GM21447 (cell line): ENCODE measurements at regions not wholly inside any gene's neighbourhood (a gene's known extent, or its start where the extent isn't known, plus 50 kb on each side); places are given as distances from the start of the nearest gene placed in this dataset.

ENCODE experiments used
- ATAC-seq: cut with Tn5 transposase; IDR thresholded peaks from one replicate; pipeline ENCODE4 v1.9.1; 2021; ENCODE audit not compliant: unreplicated experiment

DNA sequence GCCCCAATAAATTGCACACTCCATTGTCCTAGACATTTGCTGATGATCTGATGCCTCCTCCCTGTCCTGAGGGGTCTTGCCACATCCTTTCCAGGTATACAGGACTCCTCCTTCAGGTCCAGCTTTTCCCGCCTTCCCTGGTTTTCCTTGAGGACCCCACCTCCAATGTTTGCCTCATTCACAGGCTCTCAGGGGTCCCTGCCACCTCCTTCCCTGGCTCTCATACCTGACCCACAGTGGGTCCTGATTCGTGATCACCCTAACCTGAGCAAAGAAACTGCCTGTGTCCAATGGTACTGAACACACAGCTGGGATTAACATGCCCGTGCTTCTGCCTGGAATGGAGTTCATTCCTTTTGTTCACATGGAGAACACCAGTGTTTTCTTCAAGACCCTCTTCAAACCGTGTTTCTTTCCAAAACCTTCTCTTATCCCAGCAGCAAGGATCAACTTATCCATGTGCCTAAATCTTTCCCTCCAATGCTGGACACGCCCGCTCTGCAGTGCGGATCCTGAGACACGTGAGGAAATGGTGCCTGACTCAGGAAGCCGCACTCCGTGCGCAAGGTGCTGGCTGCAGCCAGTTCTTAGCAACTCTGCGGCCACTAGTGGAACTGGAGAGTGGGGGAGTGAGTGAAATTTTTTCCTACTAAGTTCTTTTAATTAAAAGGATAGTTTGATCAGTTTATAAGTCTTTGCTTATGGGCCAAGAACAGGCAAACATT is 354.6 kb upstream of the SHH start:
- no peak for ATAC-seq

GRCh38 chr7:156163747-156164146 is 351.5 kb upstream of the SHH start:
- no peak for ATAC-seq

DNA sequence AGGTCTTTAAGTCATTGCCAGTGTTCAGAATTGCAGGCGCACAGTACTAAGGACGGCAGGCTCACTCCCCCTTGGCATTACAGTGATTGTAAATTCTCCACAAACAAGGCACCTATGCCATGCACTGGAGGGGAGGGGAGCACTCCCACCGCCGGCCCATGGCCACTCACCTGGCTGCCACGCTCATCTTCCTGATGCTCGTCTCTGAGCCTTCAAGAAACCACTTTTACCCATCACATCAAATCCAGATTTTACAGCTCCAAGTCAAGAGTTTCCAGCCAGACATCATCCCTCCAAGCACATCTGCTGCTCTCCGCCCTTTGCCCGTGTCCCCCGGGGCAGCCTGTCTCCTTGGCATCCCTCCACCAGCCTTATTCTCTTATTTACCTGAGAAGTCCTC is 350.2 kb upstream of the SHH start:
- ATAC-seq, result no peak

GRCh38 chr7:156160811-156161210 is 348.5 kb upstream of the SHH start:
- no peak for ATAC-seq

GRCh38 chr7:156158693-156159092 is 346.4 kb upstream of the SHH start:
- ATAC-seq, result no peak

DNA sequence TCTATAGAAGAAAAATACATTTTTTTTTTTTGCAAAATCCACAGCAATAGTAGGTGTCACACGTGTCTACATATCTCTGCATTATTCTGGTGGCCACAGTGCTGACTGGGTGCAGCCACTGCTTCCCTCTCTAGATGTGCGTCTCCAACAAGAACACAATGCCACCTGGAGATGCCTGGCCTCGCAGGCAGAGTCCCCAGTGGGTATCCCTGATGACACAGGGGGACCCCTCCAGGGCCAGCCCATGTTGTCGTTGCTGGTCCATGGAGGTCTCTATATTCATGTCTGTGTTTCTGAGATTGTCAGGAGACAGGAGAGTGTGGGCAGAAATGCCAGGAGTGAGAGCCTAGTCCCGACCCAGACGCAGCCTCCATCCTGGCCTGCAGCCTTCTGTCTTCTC is 345.9 kb upstream of the SHH start:
- no peak for ATAC-seq

DNA sequence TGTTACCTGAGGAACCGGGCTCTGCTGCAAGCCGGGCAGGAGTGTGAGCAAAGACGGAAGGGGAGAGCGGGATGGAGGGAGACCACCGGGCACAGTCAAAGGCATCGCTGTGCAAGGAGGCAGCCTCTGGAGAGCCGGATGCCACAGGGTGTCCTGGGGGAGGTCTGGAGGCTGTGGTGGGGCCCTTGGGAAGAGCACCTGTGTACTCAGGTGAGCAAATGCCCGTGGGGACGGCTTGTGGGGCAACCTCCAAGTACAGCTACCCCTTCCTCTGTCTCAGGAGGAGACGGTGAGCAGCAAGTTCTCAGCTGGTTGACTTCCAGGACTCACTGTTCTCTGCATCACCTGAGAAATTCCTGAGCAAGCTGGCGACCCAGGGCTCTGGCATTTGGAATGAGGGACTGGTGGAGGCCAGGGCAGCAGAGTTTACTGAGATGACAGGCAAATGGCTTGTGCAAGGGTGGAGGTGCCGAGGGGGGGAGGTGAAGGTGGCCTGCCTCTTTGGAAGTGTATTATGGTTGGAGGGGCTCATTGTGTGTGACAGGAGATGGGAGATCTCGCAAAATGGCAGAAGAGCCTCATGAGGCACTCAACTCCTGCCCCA is 345.2 kb upstream of the SHH start:
- no peak for ATAC-seq

DNA sequence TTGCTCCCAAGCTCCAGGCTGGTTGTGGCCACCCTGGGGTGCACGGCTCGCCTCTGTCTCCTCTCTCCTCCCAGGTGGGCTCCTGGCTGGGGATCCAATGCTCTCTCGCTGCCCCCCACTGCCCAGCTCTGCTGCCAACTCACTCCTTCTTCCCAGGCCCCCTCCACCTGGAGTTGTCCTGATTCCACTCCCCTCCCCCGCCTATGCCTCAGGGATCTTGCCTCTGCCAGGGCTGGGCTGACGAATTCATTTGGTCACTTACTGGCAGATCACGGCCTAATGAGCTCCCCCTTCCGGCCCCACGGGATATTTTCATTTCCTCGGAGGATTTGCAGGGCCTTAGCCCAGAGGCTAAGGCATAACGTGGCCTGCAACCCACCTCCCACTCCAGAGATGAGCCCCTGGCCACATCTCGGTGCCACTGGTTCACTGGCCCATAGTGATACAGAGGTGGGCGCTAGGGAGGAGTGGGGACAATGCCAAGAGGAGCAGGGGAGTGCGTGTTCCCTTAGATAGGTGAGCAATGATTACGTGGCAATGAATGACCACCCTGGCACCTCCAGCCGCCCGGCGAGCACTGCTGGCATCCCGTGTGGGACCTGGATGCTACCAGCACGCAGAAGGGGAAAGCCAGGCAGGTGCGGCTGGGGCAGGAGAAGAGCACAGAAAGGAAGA is 344.6 kb upstream of the SHH start:
- ATAC-seq, result no peak

DNA sequence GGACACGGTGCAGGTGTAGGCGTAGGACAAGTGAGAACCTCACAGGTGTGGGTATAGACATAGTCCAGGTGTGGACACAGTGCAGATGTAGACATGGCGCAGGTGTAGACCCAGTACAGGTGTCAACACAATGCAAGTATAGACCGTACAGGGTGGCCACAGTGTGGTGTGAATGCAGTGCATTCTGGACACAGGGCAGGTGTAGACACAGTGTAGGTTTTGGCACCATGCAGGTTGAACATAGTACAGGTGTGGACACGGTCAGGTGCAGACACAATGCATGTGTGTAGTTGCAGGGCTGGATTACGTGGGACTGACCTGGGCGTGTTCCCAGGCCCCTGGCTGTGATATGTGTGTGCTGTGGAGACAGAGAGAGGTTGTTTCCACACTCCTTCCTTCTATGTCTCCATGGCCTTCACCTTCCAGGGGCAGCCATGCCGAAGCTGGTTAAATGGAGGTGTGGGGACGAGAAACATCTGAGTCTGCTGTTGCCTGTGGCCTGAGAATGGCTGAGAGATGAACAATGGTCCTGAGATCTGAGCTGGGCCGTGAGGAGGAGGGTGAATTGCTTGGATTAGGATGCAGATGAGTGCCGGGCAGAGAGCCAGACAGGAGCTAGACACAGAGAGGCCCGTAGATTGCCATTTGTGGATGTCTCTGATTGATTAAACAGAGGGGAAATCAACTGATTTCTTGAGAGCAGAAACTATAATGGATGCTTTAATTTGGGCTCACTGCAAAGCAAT is 343.9 kb upstream of the SHH start:
- ATAC-seq, result no peak

GRCh38 chr7:156153590-156153989 is 341.3 kb upstream of the SHH start:
- no peak for ATAC-seq

DNA sequence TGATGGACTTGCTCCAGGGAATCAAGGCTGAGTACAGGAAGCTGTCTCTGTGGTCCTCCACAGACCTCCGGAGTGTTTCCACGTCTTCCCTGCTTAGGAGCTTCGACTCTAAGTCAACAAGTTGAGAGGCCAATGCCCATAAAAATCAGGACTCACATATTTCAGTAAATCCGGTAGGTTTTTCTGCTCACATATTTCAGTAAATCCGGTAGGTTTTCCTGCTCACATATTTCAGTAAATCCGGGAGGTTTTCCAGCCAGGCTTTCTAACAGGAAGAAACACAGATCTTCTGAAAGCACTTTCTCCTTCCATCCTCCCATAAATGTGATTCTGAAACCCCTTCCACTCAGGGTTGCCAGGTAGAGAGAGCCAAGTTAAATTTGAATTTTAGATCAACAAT is 340.1 kb upstream of the SHH start:
- ATAC-seq, result no peak

GRCh38 chr7:156151658-156152057 is 339.4 kb upstream of the SHH start:
- ATAC-seq, result no peak

DNA sequence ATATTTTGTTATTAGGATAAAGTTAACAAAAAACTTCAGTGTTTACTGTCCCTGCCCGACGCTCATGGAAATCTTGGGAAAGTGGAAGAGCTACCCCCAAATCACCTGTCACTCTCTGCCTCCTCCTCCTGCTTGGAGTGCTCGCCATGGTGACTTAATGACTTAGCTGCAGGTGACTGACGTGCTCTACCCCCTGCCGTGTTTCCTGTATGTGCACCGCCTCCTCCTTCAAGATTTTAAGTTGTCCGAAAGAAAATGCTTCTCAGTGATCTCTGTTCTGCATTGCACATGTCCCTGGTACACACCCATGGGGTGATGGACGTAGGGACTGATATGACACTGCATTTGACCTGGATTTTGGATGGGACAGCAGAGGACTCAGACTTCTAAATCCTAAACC is 338.8 kb upstream of the SHH start:
- no peak for ATAC-seq

DNA sequence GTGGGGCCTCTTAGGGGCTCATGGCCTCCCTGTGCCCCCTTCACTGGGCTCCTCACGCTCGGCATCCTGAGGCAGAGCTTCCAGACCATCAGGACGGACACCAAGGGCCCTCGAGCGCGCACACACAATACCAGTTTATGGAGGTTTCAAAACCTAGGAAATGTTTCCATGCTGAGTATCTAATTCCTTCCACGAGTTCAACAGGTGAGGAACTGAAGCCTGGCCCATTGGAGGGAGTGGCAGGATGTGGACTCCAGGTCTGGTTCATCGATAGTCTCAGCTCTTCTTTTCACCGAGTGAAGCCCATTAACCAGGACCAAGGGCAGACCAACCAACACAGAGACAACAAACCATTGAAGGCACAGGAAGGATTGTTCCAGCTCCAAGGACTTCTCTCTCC is 336.7 kb upstream of the SHH start:
- ATAC-seq, result no peak

- ATAC-seq, result no peak
Measured at GRCh38 chr7:156148547-156148946, 336.3 kb upstream of the SHH start.

DNA sequence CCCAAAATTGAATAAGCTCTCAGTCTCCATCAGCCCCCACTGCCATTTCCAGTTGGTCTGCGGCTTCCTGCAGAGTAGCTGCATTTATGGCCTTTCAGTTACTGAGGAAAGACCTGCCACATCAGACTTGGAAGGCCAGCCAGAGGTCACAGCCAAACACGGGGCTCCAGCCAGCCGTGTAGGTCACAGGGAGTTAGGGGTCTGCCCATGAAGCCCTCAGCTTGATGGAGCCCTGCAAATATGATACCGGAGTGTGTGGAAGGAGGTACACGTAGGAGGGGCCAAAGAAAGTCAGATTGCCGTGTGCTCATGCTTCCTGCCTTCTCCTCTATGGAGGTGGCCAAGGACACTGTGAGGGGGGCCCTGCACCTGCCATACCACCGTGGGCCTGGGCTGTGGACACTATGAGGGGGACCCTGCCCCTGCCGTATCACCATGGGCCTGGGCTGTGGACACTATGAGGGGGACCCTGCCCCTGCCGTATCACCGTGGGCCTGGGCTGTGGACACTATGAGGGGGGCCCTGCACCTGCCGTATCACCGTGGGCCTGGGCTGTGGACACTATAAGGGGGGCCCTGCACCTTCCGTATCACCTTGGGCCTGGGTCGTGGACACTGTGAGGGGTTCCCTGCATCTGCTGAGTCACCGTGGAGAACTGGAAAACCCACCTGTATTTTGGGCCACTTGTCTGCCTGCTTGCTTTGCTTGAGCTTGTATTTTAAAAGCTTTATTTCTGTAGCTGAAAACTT is 335.7 kb upstream of the SHH start:
- no peak for ATAC-seq

DNA sequence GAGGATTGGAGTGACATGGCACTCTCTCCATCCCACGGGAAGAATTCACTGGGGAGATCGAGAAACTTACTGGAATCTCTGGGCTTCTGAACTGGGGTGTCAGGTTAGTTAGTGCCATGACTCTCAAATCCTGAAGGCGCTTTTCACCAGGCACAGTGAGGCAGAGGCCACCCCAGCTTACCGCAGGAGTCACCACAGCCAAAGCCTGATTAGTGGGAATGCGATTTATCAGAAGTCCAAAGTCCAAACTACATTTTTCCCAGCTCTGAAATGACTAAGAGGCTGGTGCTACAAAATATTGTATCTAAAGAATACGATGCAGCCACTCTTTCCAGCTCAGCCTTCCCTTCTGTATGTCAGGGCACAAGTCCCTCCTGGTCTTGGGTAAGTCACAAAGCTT is 334.8 kb upstream of the SHH start:
- ATAC-seq, result no peak

GRCh38 chr7:156145996-156146395 is 333.7 kb upstream of the SHH start:
- no peak for ATAC-seq

DNA sequence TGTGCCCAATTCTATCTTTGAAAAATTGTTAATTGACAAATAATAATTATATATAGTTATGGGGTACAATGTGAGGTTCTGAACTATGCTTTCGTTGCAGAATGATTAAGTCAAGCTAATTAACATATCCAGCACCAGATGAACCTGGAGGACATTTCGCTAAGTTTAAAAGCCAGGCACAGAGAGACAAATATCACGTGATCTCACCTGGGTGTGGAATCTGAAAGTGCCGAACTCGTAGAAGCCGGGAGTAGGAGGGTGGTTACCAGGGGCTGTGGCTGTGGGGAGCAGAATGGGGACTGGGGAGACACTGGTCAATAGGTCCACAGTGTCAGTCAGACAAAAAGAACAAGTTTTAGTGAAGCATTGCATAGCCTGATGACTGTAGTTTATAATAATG is 332.9 kb upstream of the SHH start:
- no peak for ATAC-seq

GRCh38 chr7:156143683-156144082 is 331.4 kb upstream of the SHH start:
- ATAC-seq, result no peak

DNA sequence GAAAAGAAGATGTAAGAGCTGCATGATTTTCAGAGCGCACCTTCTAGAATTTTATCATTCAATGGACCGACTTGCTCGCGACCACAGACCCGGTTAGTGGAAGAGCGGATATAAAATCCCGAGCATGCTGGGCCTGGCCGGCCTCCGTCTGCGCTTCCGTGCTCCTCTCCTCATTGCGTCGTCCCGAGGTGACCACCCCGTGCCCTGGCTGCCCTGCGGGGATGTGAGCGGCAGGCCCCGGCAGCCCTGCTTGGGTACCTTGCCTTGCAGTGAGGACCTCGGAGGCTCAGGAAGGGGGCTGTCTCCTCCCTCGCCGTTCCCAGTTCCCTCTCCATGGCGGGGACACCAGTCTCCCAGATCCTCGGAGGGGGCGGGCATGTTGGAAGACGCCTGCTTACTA is 330.9 kb upstream of the SHH start:
- no peak for ATAC-seq
